ENCODE measurements at regions not wholly inside any gene's neighbourhood (a gene's known extent, or its start where the extent isn't known, plus 50 kb on each side); places are given as distances from the start of the nearest gene placed in this dataset.
"Not testable (repeated sequence)": the region's sequence is repeated elsewhere in the genome, so short reads cannot be mapped to it uniquely, and the experiment has no call there.

- DNase-seq, result no peak
These were observed 53.5 kb downstream of the PAGE2 start for GRCh38 chrX:55142206-55142918.

- no peak for DNase-seq
These were observed 54.1 kb downstream of the PAGE2 start for GRCh38 chrX:55142919-55143310.

GRCh38 chrX:55143621-55144020, 54.8 kb downstream of the PAGE2 start:
- no peak for DNase-seq

- DNase-seq, result no peak
These were observed 55.9 kb downstream of the PAGE2 start for GRCh38 chrX:55144697-55145096.

GRCh38 chrX:55149242-55149641, 60.4 kb downstream of the PAGE2 start:
- no peak for DNase-seq

GRCh38 chrX:55151199-55151598, 62.4 kb downstream of the PAGE2 start:
- no peak for DNase-seq

- DNase-seq, result no peak
These were observed 60.6 kb upstream of the PAGE5 start for GRCh38 chrX:55159551-55159950.

GRCh38 chrX:55160685-55161552, 59.2 kb upstream of the PAGE5 start:
- peak; percentile 88 for DNase-seq

GRCh38 chrX:55161581-55161980, 58.6 kb upstream of the PAGE5 start:
- DNase-seq, result peak; percentile 3

- DNase-seq, result no peak
These were observed 57.0 kb upstream of the PAGE5 start for GRCh38 chrX:55163171-55163570.

- not testable (repeated sequence) for DNase-seq
These were observed 55.1 kb upstream of the PAGE5 start for GRCh38 chrX:55165026-55165425.

- no peak for DNase-seq
These were observed 52.9 kb upstream of the PAGE5 start for GRCh38 chrX:55167124-55167803.

- DNase-seq, result no peak
These were observed 52.2 kb upstream of the PAGE5 start for GRCh38 chrX:55167901-55168300.

GRCh38 chrX:55169782-55170181, 50.4 kb upstream of the PAGE5 start:
- DNase-seq, result no peak
